Muscle layer of duodenum (tissue), 2 donors: ENCODE measurements at regions not wholly inside any gene's neighbourhood (a gene's known extent, or its start where the extent isn't known, plus 50 kb on each side); places are given as distances from the start of the nearest gene placed in this dataset.

Experiments
- H3K27ac ChIP-seq: one replicate; pipeline ENCODE4 v1.7.0; 2013; ENCODE audit warnings: mild to moderate bottlenecking, low read length
- H3K27me3 ChIP-seq: one replicate; pipeline ENCODE4 v1.7.0; 2013; ENCODE audit warnings: low read depth, mild to moderate bottlenecking, control low read depth, low read length
- H3K36me3 ChIP-seq, 2 donors: one replicate each; pipeline ENCODE4 v1.7.0; 2013; ENCODE audit warnings: low read length in 2 of 2, control low read depth in 1 of 2, mild to moderate bottlenecking in 1 of 2; ENCODE audit not compliant: insufficient read depth in 2 of 2, control insufficient read depth in 1 of 2
- H3K4me1 ChIP-seq, 2 donors: one replicate each; pipeline ENCODE4 v1.7.0; 2013; ENCODE audit warnings: low read length in 2 of 2, mild to moderate bottlenecking in 2 of 2, control low read depth in 1 of 2, moderate library complexity in 1 of 2; ENCODE audit not compliant: insufficient read depth in 2 of 2, control insufficient read depth in 1 of 2
- H3K4me3 ChIP-seq, 2 donors: one replicate each; pipeline ENCODE4 v1.7.0; 2013; ENCODE audit warnings: low read length in 2 of 2, low read depth in 1 of 2, mild to moderate bottlenecking in 1 of 2
- H3K9me3 ChIP-seq, 2 donors: one replicate each; pipeline ENCODE4 v1.7.0; 2013; ENCODE audit warnings: low read length in 2 of 2, control low read depth in 1 of 2, mild to moderate bottlenecking in 1 of 2; ENCODE audit not compliant: control insufficient read depth in 1 of 2
- donor health status: healthy.

DNA sequence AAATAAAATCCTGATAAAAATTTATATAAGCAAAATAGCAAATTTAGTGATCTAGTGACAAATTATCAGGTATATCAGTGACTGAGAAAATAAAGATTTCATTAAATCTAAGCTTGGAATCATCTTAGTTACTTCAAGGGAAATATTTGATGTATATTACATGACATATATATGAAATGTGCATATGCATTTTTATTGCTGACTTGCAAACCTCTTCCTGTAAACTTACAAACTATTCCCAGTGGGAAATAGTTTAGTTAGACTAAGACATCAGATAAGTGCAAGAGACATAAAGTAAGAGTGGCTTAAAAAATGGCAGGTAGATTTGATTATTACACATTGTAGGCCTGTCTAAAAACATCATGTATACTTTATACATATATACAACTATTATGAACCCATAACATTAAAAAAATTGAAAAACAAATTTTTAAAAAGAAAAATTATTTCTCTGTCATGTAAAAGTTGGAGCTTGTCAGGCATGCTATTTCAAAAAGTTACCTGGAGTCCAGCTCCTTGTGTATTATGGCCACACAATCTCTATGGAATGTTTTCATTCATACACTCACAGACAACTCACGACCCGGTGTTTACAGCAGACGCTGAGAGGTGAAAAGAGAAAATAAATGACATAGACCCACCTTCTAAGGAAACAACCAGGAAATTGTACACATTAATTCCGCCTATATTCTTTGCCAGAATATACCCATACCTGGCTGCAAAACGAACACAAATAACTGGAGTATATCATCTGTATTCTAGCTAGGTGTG lies 724.5 kb downstream of the SLITRK6 start:
- Histone ChIP-seq H3K36me3 (no peaks in the 10 kb centered on the region), H3K27ac (no peak overlapping the region), H3K9me3 (no peaks in the 10 kb centered on the region), H3K4me3 (no peak overlapping the region), H3K4me1 (no peaks in the 10 kb centered on the region), H3K27me3 (no peaks in the 10 kb centered on the region)

DNA sequence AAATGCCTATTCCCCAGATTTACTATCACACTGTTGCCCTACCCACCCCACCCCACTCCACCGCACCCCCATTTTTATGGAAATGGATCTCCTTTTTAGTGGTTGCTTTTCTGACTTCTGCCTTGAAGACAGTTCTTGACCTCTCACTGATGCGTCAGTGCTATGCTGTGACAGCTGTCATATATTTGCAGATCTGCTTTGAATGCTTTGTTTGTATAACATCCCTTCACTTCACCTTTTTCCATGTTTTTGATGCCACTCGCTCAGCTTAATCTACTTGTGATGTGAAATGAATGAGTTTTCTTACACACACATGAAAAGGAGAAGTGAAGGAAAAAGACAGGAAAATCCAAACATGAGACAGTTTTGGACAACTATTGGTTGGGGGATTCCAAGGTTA lies 731.0 kb downstream of the SLITRK6 start:
- no peaks in the 10 kb centered on the region for H3K9me3 ChIP-seq

DNA sequence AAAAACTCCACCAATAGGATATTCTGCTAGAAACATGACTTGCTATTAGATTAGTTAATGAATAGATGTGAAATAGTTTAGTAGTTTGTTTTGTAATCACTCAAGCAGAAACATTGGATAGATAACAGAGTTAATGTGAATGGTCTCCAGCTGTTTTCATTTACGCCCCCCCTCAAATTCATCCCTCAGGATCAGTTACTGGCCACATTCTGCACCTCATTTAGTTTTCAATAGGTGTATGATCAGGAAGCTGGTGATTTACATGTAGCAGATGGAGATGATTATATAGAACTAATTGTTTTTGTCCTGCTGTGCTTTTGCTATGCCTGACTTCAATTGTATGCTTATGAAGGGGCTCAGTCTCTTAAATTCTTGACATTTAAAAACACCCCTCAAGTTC lies 759.0 kb downstream of the SLITRK6 start:
- no peaks in the 10 kb centered on the region for H3K9me3 ChIP-seq
- H3K27ac ChIP-seq: no peak overlapping the region
- H3K4me3 ChIP-seq: no peak overlapping the region
- no peaks in the 10 kb centered on the region for H3K36me3 ChIP-seq
- no peaks in the 10 kb centered on the region for H3K27me3 ChIP-seq
- H3K4me1 ChIP-seq: no peaks in the 10 kb centered on the region

More for the DNA sequence above, 731.0 kb downstream of the SLITRK6 start:
- Histone ChIP-seq H3K4me1 (no peaks in the 10 kb centered on the region), H3K4me3 (no peak overlapping the region), H3K27me3 (no peaks in the 10 kb centered on the region), H3K36me3 (no peaks in the 10 kb centered on the region), H3K27ac (no peak overlapping the region)

DNA sequence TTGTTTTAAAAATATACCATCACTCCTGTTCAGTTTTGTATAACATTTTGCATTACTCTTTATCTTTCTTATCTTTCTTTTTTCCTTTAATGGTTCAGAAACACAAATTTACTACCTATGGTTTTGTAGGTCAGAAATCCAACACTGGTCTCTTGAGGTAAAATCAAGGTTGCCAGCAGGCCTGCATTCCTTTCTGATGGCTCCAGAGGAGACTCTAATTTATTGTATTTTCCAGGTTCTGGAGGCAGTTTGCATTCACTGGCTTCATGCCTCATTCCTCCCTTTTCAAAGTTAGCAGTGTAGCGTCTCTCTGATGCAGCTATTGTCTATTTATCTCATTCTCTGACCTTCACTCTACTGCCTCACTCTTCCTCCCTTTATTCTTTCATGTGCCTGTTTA lies 767.4 kb downstream of the SLITRK6 start:
- no peak overlapping the region for H3K27ac ChIP-seq
- H3K4me1 ChIP-seq: no peaks in the 10 kb centered on the region
- no peaks in the 10 kb centered on the region for H3K27me3 ChIP-seq
- no peak overlapping the region for H3K4me3 ChIP-seq
- H3K9me3 ChIP-seq: peaks cover 0 to 17% of the 10 kb centered on the region in 2 donors
- H3K36me3 ChIP-seq: no peaks in the 10 kb centered on the region

DNA sequence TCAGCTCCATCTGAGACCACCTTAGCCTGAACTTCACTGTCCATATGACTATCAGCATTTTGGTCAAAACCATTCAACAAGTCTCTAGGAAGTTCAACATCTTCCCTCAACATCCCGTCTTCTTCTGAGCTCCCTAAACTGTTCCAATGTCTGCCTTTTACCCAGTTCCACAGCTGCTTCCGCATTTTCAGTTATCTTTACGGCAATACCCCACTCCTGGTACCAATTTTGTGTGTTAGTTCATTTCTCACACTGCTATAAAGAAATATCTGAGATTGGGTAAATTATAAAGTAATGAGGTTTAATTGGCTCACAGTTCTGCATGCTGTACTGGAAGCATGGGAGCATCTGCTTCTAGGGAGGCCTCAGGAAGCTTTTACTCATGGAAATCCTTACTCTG lies 771.2 kb downstream of the SLITRK6 start:
- Histone ChIP-seq H3K27me3 (no peaks in the 10 kb centered on the region), H3K27ac (no peak overlapping the region), H3K36me3 (no peaks in the 10 kb centered on the region), H3K4me3 (no peak overlapping the region), H3K4me1 (no peaks in the 10 kb centered on the region), H3K9me3 (peaks cover 0 to 23% of the 10 kb centered on the region in 2 donors)

DNA sequence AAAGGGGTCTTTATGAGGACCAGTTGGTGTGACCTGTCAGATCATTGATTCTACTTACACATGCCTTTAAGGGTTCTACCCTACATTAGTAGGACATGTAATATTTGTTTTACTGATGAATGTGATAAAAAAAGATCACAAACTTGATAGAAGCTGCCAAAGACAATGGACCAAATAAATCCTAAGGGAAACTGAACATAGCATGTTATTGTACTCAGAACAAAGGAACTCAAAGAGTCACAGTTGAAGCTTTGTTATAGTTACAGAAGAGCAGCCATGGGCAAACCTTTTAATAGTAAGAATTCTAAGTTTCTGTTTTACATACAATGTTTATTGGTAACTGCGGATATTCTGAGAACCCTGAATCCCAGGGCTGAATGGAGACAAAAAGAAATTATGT lies 780.1 kb downstream of the SLITRK6 start:
- H3K27me3 ChIP-seq: no peaks in the 10 kb centered on the region
- H3K27ac ChIP-seq: no peak overlapping the region
- no peak overlapping the region for H3K4me3 ChIP-seq

DNA sequence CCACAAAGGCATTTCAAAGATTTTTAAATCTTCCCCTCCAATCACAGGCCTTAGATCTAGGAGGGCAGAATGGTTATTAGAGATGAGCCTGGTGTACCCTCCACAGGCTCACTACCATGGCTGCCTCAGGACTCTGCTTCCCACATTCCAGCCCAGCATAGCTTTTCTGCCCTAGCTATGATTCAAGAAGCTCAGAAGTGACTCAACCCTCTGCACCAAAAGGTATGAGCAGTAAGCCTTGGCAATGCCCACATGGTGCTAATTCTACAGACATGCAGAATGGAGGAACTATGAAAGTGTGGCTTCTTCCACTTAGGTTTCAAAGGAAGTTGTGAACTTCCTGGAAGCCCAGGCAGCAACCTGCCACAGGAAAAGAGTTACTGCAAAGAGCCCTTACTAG lies 786.2 kb downstream of the SLITRK6 start:
- H3K4me1 ChIP-seq: no peaks in the 10 kb centered on the region
- H3K36me3 ChIP-seq: no peaks in the 10 kb centered on the region
- no peak overlapping the region for H3K4me3 ChIP-seq
- H3K27ac ChIP-seq: no peak overlapping the region
- no peaks in the 10 kb centered on the region for H3K27me3 ChIP-seq
- H3K9me3 ChIP-seq: peaks cover 0 to 7% of the 10 kb centered on the region in 2 donors

More for the DNA sequence above, 780.1 kb downstream of the SLITRK6 start:
- peaks cover 0 to 1% of the 10 kb centered on the region in 2 donors for H3K9me3 ChIP-seq
- no peaks in the 10 kb centered on the region for H3K36me3 ChIP-seq
- H3K4me1 ChIP-seq: no peaks in the 10 kb centered on the region

DNA sequence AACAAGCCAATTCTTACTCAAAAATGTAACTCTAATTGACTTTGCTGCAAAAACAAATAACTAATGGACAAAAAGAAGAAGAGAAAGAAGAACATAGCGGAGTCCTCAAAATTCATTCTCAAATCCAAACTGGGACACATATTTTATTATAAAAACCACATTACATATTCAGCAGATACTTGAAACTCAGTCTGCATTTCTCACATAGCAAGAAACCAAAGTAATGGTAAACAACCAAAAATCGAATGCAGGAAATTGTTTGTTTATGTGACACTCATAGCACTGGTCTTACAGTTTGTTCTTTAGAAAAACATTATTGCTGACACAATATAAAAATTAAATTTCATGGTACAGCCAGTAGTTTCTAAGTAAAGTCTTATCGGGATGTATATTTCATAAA lies 789.8 kb downstream of the SLITRK6 start:
- H3K27me3 ChIP-seq: no peaks in the 10 kb centered on the region
- peaks cover 0 to 7% of the 10 kb centered on the region in 2 donors for H3K9me3 ChIP-seq
- no peak overlapping the region for H3K27ac ChIP-seq
- no peak overlapping the region for H3K4me3 ChIP-seq
- no peaks in the 10 kb centered on the region for H3K4me1 ChIP-seq
- H3K36me3 ChIP-seq: no peaks in the 10 kb centered on the region

DNA sequence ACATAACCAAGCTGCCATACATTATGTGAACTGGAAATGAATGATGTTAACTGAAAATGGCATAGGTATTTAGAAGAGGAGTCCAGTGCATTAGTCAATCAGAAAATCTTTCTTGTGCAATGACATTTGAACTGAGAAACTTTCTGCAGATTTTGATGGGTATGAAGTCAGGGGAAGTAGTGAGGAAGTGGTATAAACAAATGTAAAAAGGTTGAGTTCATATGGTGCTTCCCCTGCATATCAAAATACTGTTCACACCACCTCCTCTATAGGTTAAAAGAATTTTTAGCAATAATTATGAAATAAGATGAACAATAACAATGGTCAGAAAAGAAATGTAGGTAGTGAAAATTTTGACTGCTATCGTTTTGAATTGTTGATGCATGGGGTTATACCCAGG lies 800.0 kb downstream of the SLITRK6 start:
- H3K27me3 ChIP-seq: no peaks in the 10 kb centered on the region
- H3K27ac ChIP-seq: no peak overlapping the region
- H3K4me3 ChIP-seq: no peak overlapping the region
- no peaks in the 10 kb centered on the region for H3K36me3 ChIP-seq
- H3K9me3 ChIP-seq: no peaks in the 10 kb centered on the region
- H3K4me1 ChIP-seq: no peaks in the 10 kb centered on the region

DNA sequence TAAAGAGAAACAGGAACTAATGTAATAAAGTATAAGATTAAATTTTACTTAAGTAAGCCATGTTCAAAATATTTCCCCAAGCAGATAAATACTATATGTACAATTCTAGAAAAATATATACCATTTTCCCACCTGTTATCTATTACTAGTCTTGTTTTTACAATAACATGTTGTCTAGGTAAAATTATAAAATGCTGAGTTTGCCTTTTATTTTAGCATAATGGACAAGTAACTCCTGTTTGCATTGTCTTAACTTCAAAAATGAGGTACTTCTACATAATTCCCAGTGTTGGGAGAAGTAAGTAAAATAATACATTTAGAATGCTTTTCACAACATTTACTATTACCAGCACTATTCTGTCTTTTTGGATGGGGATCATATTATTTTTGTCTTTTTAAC lies 800.5 kb downstream of the SLITRK6 start:
- Histone ChIP-seq H3K9me3 (no peaks in the 10 kb centered on the region), H3K27ac (no peak overlapping the region)

DNA sequence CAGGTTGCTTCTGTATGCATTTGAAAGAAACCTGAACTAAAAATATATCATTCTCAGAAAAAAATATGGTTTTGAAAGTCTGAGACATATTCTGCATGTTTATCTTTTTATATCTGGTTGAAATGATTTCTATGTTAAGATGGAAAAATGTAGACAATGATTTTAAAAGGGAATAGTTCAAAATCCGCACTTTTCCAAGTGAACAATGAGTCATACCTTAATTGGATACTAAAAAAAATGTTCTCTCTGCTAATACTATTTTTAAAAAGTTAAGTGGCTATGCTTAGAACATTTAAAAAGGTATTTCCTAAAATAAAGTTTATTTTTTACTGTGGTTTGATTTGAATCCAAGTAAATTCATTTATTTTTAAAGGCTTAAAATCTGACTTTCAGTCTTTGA lies 801.4 kb downstream of the SLITRK6 start:
- no peaks in the 10 kb centered on the region for H3K4me1 ChIP-seq
- H3K27me3 ChIP-seq: no peaks in the 10 kb centered on the region
- H3K9me3 ChIP-seq: no peaks in the 10 kb centered on the region
- H3K27ac ChIP-seq: no peak overlapping the region
- no peak overlapping the region for H3K4me3 ChIP-seq
- H3K36me3 ChIP-seq: no peaks in the 10 kb centered on the region

More for the DNA sequence above, 800.5 kb downstream of the SLITRK6 start:
- H3K27me3 ChIP-seq: no peaks in the 10 kb centered on the region
- no peaks in the 10 kb centered on the region for H3K4me1 ChIP-seq
- no peak overlapping the region for H3K4me3 ChIP-seq
- H3K36me3 ChIP-seq: no peaks in the 10 kb centered on the region

DNA sequence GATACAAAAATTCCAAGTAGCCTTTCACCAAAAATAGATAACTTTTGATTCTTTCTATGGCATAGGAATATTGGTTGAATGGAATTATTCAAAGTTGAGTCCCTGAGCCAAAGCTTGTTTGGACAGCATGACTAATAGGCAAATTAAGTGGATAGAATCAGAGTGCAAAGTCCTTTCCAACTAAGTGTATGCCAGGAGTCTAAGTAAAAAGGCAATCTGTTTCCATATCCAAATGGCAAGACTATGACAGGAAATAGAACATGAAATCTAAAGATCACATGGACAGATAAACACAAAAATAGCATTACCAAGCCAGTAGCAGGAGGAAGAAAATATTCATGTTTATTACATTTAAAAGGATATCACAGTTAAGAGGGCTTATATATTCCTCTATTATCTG lies 804.6 kb downstream of the SLITRK6 start:
- no peak overlapping the region for H3K27ac ChIP-seq
- no peaks in the 10 kb centered on the region for H3K4me1 ChIP-seq
- no peaks in the 10 kb centered on the region for H3K36me3 ChIP-seq
- H3K9me3 ChIP-seq: no peaks in the 10 kb centered on the region
- H3K4me3 ChIP-seq: no peak overlapping the region
- no peaks in the 10 kb centered on the region for H3K27me3 ChIP-seq
